ENCODE measurements at regions not wholly inside any gene's neighbourhood (a gene's known extent, or its start where the extent isn't known, plus 50 kb on each side); places are given as distances from the start of the nearest gene placed in this dataset.

- TF ChIP-seq, protein P1, sequence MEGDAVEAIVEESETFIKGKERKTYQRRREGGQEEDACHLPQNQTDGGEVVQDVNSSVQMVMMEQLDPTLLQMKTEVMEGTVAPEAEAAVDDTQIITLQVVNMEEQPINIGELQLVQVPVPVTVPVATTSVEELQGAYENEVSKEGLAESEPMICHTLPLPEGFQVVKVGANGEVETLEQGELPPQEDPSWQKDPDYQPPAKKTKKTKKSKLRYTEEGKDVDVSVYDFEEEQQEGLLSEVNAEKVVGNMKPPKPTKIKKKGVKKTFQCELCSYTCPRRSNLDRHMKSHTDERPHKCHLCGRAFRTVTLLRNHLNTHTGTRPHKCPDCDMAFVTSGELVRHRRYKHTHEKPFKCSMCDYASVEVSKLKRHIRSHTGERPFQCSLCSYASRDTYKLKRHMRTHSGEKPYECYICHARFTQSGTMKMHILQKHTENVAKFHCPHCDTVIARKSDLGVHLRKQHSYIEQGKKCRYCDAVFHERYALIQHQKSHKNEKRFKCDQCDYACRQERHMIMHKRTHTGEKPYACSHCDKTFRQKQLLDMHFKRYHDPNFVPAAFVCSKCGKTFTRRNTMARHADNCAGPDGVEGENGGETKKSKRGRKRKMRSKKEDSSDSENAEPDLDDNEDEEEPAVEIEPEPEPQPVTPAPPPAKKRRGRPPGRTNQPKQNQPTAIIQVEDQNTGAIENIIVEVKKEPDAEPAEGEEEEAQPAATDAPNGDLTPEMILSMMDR (conservative IDR thresholded peaks at IDR 0.05; ENCODE audit: low read depth in 2 of 2), result no peak
- TF ChIP-seq ZNF331 (CRISPR knock-in tag; IDR thresholded peaks at IDR 0.05; ENCODE audit: low read depth) (no peak), CREB1 (CRISPR knock-in tag; IDR thresholded peaks at IDR 0.05; ENCODE audit: low read depth) (no peak), EZH2 (IDR thresholded peaks at IDR 0.05; ENCODE audit: low read depth, unreplicated experiment) (no peak)
- TF ChIP-seq, protein P2, sequence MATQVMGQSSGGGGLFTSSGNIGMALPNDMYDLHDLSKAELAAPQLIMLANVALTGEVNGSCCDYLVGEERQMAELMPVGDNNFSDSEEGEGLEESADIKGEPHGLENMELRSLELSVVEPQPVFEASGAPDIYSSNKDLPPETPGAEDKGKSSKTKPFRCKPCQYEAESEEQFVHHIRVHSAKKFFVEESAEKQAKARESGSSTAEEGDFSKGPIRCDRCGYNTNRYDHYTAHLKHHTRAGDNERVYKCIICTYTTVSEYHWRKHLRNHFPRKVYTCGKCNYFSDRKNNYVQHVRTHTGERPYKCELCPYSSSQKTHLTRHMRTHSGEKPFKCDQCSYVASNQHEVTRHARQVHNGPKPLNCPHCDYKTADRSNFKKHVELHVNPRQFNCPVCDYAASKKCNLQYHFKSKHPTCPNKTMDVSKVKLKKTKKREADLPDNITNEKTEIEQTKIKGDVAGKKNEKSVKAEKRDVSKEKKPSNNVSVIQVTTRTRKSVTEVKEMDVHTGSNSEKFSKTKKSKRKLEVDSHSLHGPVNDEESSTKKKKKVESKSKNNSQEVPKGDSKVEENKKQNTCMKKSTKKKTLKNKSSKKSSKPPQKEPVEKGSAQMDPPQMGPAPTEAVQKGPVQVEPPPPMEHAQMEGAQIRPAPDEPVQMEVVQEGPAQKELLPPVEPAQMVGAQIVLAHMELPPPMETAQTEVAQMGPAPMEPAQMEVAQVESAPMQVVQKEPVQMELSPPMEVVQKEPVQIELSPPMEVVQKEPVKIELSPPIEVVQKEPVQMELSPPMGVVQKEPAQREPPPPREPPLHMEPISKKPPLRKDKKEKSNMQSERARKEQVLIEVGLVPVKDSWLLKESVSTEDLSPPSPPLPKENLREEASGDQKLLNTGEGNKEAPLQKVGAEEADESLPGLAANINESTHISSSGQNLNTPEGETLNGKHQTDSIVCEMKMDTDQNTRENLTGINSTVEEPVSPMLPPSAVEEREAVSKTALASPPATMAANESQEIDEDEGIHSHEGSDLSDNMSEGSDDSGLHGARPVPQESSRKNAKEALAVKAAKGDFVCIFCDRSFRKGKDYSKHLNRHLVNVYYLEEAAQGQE (IDR thresholded peaks at IDR 0.05; ENCODE audit: unreplicated experiment), result no peak
These were observed 409.6 kb downstream of the MAFB start for GRCh38 chr20:40279390-40279789.
